Motor neuron (in vitro differentiated cells): ENCODE measurements at regions not wholly inside any gene's neighbourhood (a gene's known extent, or its start where the extent isn't known, plus 50 kb on each side); places are given as distances from the start of the nearest gene placed in this dataset.
A peak's percentile ranks its signal among the peaks of the same experiment; 100 is the strongest.

Source experiments
- ATAC-seq, 8 experiments: fragments of 200-7000 bp; cut with Tn5 transposase; replicated peaks in 6 of 8; 2 replicates each; pipeline ENCODE4 v1.8.0; 2021; ENCODE audit warnings: mild to moderate bottlenecking in 8 of 8, moderate library complexity in 8 of 8
- H3K27ac ChIP-seq, 2 donors: fragments of 250-450 bp; sonication (Bioruptor Pico); 2 replicates each; pipeline ENCODE4 v1.9.0; 2021; ENCODE audit warnings: antibody characterized with exemption in 2 of 2, mild to moderate bottlenecking in 2 of 2, moderate library complexity in 1 of 2
- H3K4me1 ChIP-seq, 2 donors: fragments of 250-450 bp; sonication (Bioruptor Pico); replicated peaks in 1 of 2; 2 replicates each; pipeline ENCODE4 v1.6.1; 2021; ENCODE audit warnings: antibody characterized with exemption in 2 of 2, mild to moderate bottlenecking in 2 of 2, moderate library complexity in 1 of 2
- H3K4me3 ChIP-seq, 5 donors: fragments of 250-450 bp; sonication (Bioruptor Pico); 2 replicates each; pipeline ENCODE4 v1.9.0; 2021; ENCODE audit warnings: antibody characterized with exemption in 5 of 5, mild to moderate bottlenecking in 5 of 5, moderate library complexity in 4 of 5
- WGBS, 10 experiments: fragments of 450-650 bp; shearing (Covaris generic); methylation state at CpG; one replicate each; pipeline ENCODE4 v1.0.0; 2022; 5-methylcytosine and 5-hydroxymethylcytosine counted together
- in situ Hi-C, 9 experiments: fragments of 400-800 bp; cut with MboI; loops; one replicate each; pipeline ENCODE4 v1.15.0; 2021; ENCODE audit warnings: low sequenced_read_pairs in 9 of 9, low pct_unique_long_range_greater_than_20kb in 2 of 9; ENCODE audit not compliant: unreplicated experiment in 9 of 9

DNA sequence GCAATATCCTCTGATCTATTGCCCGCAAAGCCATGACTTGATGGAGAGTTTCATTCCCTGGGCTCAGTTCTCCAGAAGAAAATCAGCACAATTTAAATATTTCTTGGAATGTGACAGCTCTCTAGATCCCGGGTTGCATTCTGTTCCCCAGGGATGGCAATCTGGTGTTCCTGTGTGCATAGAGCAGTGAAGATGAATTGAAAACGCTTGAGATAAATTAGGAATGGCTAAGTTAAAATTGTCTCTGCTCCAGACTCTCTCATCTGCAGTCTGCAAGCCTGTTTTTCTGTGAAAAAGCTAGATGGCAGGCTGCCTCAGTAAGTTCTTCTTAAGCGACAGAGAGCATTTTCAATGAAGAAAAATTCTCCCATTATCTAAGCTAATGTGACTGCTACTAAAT lies 582.5 kb upstream of the MGAT4C start:
- H3K4me3 ChIP-seq: peak overlapping the region in 4 of 5 donors; percentile 1 to 22 (median 8)
- in situ Hi-C loops: no loop called here
- ATAC-seq: peak in 5 of 8 experiments; percentile 75 to 98 (median 94)
- H3K27ac ChIP-seq: no peak overlapping the region
- peaks cover 0 to 25% of the 10 kb centered on the region in 2 donors for H3K4me1 ChIP-seq
- WGBS, 10 experiments: 19 to 70% (median 40%) methylated on average over 1 to 4 of the region's 4 CpGs

DNA sequence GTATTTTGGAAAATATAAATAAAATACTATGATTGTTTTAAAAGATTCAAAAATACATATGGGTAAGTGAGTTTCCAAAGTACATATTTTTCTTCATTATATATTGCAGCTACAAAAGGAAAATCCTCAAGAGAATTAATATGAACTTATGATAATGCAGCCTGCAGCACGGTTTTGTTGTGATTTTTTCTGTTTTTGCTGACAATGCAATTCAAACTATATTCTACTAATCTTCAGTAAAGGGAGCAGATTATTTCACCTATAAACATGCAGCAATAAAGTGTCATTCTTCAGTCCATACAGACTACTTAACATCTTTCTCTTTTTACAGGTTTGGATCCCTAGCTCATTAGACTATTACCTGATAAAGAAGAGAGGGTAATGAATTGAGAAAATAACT lies 582.1 kb upstream of the MGAT4C start:
- Histone ChIP-seq H3K27ac (no peak overlapping the region), H3K4me1 (peaks cover 0 to 25% of the 10 kb centered on the region in 2 donors), H3K4me3 (peak overlapping the region in 4 of 5 donors; percentile 1 to 22 (median 8))
- 0 to 88% (median 44%) methylated on average over 1 of the region's 1 CpG; no CpG with 5 or more reads in 2 of the 10 experiments for WGBS, 10 experiments
- ATAC-seq: no peak
- in situ Hi-C loops: no loop called here

DNA sequence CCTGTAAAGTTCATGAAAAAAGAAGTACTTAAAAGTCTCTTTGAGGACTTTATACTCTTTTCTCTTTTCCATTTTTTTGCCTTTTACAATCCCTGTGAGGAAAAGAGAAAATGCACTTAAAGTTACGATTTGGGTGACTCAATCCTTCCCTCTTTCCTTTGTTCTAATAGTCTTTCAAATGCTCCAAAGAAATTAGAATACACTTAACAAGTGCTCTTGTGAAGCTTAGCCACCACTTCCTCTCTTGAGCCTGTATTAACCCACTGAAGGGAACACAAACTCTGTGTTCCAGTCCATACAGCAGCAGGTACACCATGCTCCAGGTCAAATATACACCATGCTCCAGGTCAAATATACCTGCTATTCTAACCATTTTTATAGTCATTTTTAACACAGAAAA lies 581.1 kb upstream of the MGAT4C start:
- Histone ChIP-seq H3K4me1 (peaks cover 0 to 25% of the 10 kb centered on the region in 2 donors), H3K27ac (no peak overlapping the region), H3K4me3 (peak overlapping the region in 2 of 5 donors; percentile 1 to 22)
- in situ Hi-C loops: no loop called here
- ATAC-seq: no peak
- 0 to 63% (median 27%) methylated on average over 1 of the region's 1 CpG; no CpG with 5 or more reads in 2 of the 10 experiments for WGBS, 10 experiments

DNA sequence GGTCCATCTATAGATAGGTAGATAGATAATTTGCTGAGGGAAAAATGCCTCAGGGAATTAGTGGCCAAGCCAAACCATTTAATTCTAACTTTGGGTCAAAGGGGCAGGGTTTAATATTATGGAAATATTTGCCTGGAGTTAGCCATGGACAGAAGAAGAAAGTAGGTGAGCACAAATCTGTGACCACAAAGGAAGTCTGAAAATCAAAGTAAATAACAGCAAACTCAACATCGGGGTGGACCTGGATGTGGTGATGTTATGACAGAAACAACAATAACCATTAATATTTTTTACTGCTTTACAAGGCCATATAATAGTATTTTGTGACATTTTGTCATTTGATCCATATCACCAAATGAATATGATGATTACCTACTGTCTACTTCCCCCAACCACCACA lies 578.0 kb upstream of the MGAT4C start:
- ATAC-seq: no peak
- Histone ChIP-seq H3K4me1 (peaks cover 0 to 21% of the 10 kb centered on the region in 2 donors), H3K27ac (no peak overlapping the region), H3K4me3 (no peak overlapping the region)
- 0 to 100% (median 67%) methylated on average over 1 of the region's 1 CpG; no CpG with 5 or more reads in 4 of the 10 experiments for WGBS, 10 experiments
- in situ Hi-C loops: no loop called here

DNA sequence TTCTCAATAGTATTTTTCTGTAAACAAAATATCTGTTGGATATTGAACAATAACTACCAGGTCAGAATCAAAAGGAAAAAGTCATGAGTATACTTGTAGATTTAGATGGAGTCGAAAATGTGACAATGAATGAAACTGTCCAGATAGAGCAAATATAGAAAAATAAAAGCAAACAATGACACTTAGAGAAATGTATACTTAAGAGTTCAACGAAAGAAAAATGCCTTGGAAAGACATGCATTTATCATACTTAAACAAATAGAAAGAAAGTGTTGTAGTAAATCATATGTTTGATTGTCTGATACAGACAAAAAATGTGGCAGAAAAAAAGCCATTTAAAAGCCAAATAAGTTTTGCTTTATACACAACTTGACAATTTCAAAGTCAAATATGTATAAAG lies 571.2 kb upstream of the MGAT4C start:
- no peak for ATAC-seq
- H3K4me3 ChIP-seq: no peak overlapping the region
- H3K27ac ChIP-seq: no peak overlapping the region
- no peaks in the 10 kb centered on the region for H3K4me1 ChIP-seq
- WGBS, 10 experiments: 0 to 100% (median 79%) methylated on average over 1 to 2 of the region's 2 CpGs
- in situ Hi-C loops: no loop called here

DNA sequence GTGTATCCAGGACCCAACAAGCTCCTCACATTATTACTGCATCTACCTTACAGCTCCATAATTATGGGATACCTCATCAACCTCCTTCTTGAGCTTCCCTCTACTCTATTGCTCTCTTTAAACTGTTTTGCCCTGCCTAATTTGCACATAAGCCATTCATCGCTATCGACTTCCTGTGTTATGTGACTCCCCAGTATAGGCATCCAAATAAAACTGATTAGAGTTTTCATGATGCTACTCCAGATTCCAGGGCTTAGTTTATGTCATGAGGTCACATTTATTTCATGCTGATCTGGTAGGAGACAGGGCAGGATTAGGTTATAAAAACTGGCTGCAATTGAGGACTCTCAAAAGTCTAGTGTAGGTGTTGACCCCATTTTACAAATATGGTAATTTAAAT lies 569.9 kb upstream of the MGAT4C start:
- no peak overlapping the region for H3K27ac ChIP-seq
- no peak for ATAC-seq
- H3K4me3 ChIP-seq: no peak overlapping the region
- 27 to 100% (median 94%) methylated on average over 1 to 2 of the region's 2 CpGs; no CpG with 5 or more reads in 3 of the 10 experiments for WGBS, 10 experiments
- in situ Hi-C loops: no loop called here
- H3K4me1 ChIP-seq: no peaks in the 10 kb centered on the region

DNA sequence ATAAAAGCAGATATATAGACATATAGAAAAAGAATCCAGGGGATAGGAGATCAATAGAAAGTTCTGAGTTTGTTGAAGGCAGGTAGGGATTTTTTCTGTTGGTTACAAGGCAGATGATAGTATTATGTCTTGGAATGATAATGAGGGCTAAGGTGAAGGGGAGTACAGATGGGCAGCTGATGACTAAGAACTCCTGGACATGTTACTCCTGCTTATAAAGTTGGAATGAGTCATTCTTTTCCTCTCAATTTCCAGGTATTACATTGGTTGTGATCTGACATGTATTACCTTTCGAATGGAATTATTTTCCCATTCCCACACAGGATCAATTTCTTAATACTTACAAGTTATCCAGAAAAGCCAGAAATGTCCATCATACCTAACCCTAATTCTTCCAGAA lies 545.2 kb upstream of the MGAT4C start:
- ATAC-seq: no peak
- in situ Hi-C loops: no loop called here
- Histone ChIP-seq H3K4me1 (peaks cover 0 to 9% of the 10 kb centered on the region in 2 donors), H3K4me3 (no peak overlapping the region), H3K27ac (no peak overlapping the region)
- WGBS, 10 experiments: 50 to 100% (median 93%) methylated on average over 1 of the region's 1 CpG; no CpG with 5 or more reads in 4 of the 10 experiments

DNA sequence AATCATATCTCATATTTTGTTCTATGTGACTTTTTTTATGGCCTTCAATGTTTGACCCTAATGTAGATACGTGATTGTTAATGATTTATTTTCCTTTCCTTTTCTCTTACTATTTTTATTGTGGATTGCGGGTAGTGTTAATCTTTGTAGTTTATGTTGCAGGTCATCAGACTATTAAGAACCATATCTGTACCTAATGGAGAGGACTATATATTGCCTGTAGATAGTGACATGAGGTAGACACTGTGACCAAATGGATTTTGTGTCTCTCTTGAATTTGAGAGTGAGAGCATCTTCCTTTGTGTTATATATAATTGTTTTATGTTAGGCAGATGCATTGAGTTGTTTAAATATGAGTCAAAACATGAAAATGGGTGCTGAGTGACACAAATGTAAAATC lies 543.4 kb upstream of the MGAT4C start:
- in situ Hi-C loops: no loop called here
- peaks cover 0 to 9% of the 10 kb centered on the region in 2 donors for H3K4me1 ChIP-seq
- H3K27ac ChIP-seq: no peak overlapping the region
- 17 to 100% (median 77%) methylated on average over 1 to 2 of the region's 2 CpGs for WGBS, 10 experiments
- peak in 4 of 8 experiments; percentile 56 to 78 (median 72) for ATAC-seq
- no peak overlapping the region for H3K4me3 ChIP-seq

DNA sequence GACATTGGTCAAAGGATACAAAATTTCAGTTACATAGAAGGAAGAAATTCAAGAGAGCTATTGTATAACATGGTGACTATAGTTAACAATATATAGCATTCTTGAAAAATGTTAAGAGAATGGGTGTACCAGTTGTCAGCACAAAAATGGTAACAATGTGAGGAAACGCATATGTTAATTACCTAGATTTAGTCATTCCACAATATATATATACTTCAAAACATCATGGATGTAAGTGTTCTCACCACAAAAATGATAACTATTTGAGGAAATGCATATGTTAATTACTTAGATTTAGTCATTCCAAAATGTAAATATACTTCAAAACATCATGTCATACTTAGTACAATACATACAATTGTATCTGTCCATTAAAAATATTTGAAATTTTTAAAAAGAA lies 540.4 kb upstream of the MGAT4C start:
- WGBS, 10 experiments: 0 to 100% (median 83%) methylated on average over 1 of the region's 1 CpG; no CpG with 5 or more reads in 1 of the 10 experiments
- H3K27ac ChIP-seq: no peak overlapping the region
- peak in 3 of 8 experiments; percentile 55 to 88 (median 79) for ATAC-seq
- in situ Hi-C loops: no loop called here
- H3K4me1 ChIP-seq: peaks cover 0 to 14% of the 10 kb centered on the region in 2 donors
- no peak overlapping the region for H3K4me3 ChIP-seq

DNA sequence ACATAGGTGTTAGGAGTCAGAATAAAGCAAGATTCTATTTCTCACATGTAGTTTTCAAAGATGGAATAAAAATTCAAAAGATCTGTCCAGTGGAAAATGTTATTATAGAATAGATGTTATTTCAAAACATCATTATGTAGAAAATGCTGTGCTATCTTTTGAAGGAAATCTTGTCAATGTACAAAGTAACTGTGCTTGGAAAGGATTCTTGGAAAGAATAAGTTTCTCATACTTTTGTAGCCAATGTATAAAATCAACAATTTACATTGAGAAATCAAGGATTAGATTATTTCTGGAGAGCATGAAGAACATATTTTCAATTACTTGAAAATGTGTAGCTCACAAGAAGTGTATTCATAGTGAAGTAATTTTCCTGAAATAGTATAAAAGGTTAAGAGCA lies 532.5 kb upstream of the MGAT4C start:
- ATAC-seq: no peak
- Histone ChIP-seq H3K27ac (no peak overlapping the region), H3K4me1 (peaks cover 0 to 5% of the 10 kb centered on the region in 2 donors), H3K4me3 (no peak overlapping the region)
- in situ Hi-C loops: no loop called here

DNA sequence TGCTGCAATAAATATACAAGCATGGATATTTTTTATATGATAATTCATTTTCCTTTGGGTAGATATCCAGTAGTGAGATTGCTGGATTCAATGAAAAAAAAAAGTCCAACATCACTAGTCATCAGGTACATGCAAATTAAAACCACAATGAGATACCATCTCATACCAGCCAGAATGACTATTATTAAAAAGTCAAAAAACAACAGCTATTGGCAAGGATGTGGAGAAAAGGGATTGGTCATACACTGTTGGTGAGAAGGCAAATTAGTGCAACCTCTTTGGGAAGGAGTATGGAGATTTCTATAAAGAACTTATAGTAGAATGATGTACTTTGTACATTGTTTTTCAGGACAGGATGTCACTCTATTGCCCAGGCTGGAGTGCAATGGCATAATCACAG lies 531.2 kb upstream of the MGAT4C start:
- H3K4me1 ChIP-seq: no peaks in the 10 kb centered on the region
- ATAC-seq: no peak
- H3K4me3 ChIP-seq: no peak overlapping the region
- no peak overlapping the region for H3K27ac ChIP-seq
- in situ Hi-C loops: no loop called here

DNA sequence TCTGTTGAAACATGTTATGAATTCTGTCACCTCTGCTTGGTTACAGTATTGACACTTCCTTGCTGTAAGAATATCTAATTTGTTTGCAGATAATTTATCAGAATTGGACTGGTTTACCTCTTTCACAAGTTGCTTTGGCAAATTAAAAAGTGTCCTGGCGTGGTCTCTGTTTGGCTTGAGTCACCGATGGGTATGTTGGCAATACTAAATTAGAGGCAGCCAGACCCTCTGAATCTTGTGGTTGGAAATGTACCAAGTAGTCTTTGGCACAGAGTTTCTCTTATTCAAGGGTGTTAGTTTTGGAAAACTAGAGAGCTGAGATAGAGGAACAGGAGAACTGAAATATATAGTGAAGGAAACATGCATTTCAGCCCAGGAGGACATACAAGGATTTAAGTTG lies 521.1 kb upstream of the MGAT4C start:
- peaks cover 0 to 2% of the 10 kb centered on the region in 2 donors for H3K4me1 ChIP-seq
- in situ Hi-C loops: no loop called here
- no peak overlapping the region for H3K27ac ChIP-seq
- WGBS, 10 experiments: 11 to 100% (median 77%) methylated on average over 1 to 2 of the region's 2 CpGs; no CpG with 5 or more reads in 2 of the 10 experiments
- no peak for ATAC-seq
- no peak overlapping the region for H3K4me3 ChIP-seq

DNA sequence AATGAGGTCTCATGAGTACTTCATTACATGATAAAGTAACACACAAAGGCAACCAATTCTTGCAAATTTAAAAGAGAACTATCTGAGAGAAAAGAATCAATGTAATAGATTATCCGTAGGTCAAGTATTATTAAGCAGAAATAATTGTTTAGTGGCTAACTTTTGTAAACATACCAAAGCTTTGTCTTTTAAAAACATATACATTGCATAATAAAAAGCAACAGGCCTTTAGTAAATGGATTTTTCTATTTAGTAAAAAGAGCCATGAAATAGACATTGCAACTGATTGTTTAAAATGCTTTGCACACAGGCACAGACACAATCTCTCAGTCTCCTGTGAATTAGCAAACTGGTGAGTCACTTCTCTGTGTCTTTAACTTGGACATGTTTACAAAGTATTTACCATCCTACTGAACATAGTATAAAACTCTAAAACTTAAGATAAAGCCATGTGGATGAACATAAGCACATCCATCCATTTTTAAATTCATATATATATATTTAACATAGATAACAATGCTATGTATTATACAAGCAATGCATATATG lies 518.7 kb upstream of the MGAT4C start:
- peak in 5 of 8 experiments; percentile 34 to 61 (median 39) for ATAC-seq
- in situ Hi-C loops: no loop called here
- Histone ChIP-seq H3K27ac (no peak overlapping the region), H3K4me1 (peaks cover 0 to 2% of the 10 kb centered on the region in 2 donors), H3K4me3 (no peak overlapping the region)
- 36 to 100% (median 76%) methylated on average over 1 of the region's 1 CpG for WGBS, 10 experiments

DNA sequence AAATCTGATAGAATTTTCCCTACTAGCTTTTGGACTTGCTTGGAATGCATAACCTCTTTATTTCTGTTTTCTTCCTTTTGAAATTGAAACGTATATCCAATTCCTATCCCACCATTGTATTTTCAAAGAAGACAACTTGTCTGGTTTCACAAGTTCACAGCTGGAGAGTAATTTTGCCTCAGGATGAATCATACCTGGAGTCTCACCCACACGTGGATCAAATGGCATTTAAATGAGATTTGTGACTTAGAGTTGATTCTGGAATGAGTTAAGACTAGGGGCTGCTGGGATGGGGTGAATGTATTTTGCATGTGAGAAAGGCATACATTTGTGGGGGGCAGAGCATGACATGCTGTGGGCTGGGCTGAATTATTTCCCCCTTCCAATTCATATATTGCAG lies 516.5 kb upstream of the MGAT4C start:
- Histone ChIP-seq H3K4me3 (no peak overlapping the region), H3K4me1 (peaks cover 0 to 2% of the 10 kb centered on the region in 2 donors), H3K27ac (no peak overlapping the region)
- 20 to 94% (median 71%) methylated on average over 1 to 2 of the region's 2 CpGs; no CpG with 5 or more reads in 3 of the 10 experiments for WGBS, 10 experiments
- in situ Hi-C loops: no loop called here
- no peak for ATAC-seq
